Left lung (tissue), 4 donors: ENCODE measurements at regions not wholly inside any gene's neighbourhood (a gene's known extent, or its start where the extent isn't known, plus 50 kb on each side); places are given as distances from the start of the nearest gene placed in this dataset.

Source experiments
- ATAC-seq: fragments of 200-7000 bp; cut with Tn5 transposase; one replicate; pipeline ENCODE4 v1.9.1; 2020; ENCODE audit warnings: moderate library complexity
- DNase-seq, 4 donors: peaks; one replicate each; pipeline ENCODE4 v3.0.0-alpha.2; 2013 to 2020
- H3K27ac ChIP-seq, 2 donors: fragments of 200-600 bp; sonication (generic) in 1 of 2; one replicate each; pipeline versions ENCODE4 v1.5.0 to v1.8.0; 2020 to 2021
- H3K27me3 ChIP-seq, 2 donors: fragments of 200-600 bp; sonication (generic) in 1 of 2; one replicate each; pipeline versions ENCODE4 v1.5.0 to v1.8.0; 2020 to 2021
- H3K36me3 ChIP-seq, 2 donors: fragments of 200-600 bp; sonication (generic) in 1 of 2; one replicate each; pipeline versions ENCODE4 v1.5.0 to v1.8.0; 2020 to 2021
- H3K4me1 ChIP-seq, 2 donors: fragments of 200-600 bp; one replicate each; pipeline ENCODE4 v1.8.0; 2021
- H3K4me3 ChIP-seq, 2 donors: fragments of 200-600 bp; sonication (generic) in 1 of 2; one replicate each; pipeline versions ENCODE4 v1.5.0 to v1.8.0; 2020 to 2021; ENCODE audit warnings: mild to moderate bottlenecking in 1 of 2
- H3K9me3 ChIP-seq, 2 donors: fragments of 200-600 bp; sonication (generic) in 1 of 2; one replicate each; pipeline versions ENCODE4 v1.5.0 to v1.8.0; 2020 to 2021
- CTCF ChIP-seq, 2 donors: fragments of 200-600 bp; sonication (generic) in 1 of 2; IDR thresholded peaks; one replicate each; pipeline versions ENCODE4 v1.5.0 to v1.8.0; 2021; ENCODE audit warnings: antibody characterized with exemption in 2 of 2
- intact Hi-C, 2 donors: fragments of 100-400 bp; cut with DNase I; formaldehyde crosslinking; loops; one replicate each; pipeline versions ENCODE4 v1.11.2 to v1.14.2; 2022
- donor health status: DM: no; HTN: yes; CAD: no.
- donor health status: DM: no; HTN: no; CAD: no.

- TF ChIP-seq CTCF (IDR thresholded peaks at IDR 0.05), result no peak
- H3K27me3 ChIP-seq, result no peaks in the 10 kb centered on the region
- no peak overlapping the region for H3K4me3 ChIP-seq
- intact Hi-C loops, result no loop called here
- DNase-seq (no peak), ATAC-seq (no peak)
- no peaks in the 10 kb centered on the region for H3K4me1 ChIP-seq
- H3K36me3 ChIP-seq, result no peaks in the 10 kb centered on the region
- H3K9me3 ChIP-seq, result no peaks in the 10 kb centered on the region
- H3K27ac ChIP-seq, result no peak overlapping the region
These were observed 271.4 kb upstream of the NR5A2 start for GRCh38 chr1:199756066-199756465.

GRCh38 chr1:199758626-199759255 is 268.8 kb upstream of the NR5A2 start:
- no peak for TF ChIP-seq CTCF (IDR thresholded peaks at IDR 0.05)
- Histone ChIP-seq H3K27ac (no peak overlapping the region), H3K27me3 (no peaks in the 10 kb centered on the region), H3K36me3 (no peaks in the 10 kb centered on the region), H3K4me1 (no peaks in the 10 kb centered on the region), H3K4me3 (no peak overlapping the region), H3K9me3 (no peaks in the 10 kb centered on the region)
- DNase-seq (no peak), ATAC-seq (no peak)
- intact Hi-C loops, result no loop called here

GRCh38 chr1:199759268-199759730 is 268.2 kb upstream of the NR5A2 start:
- Histone ChIP-seq H3K9me3 (no peaks in the 10 kb centered on the region), H3K4me3 (no peak overlapping the region), H3K4me1 (no peaks in the 10 kb centered on the region), H3K27ac (no peak overlapping the region), H3K27me3 (no peaks in the 10 kb centered on the region), H3K36me3 (no peaks in the 10 kb centered on the region)
- TF ChIP-seq CTCF (IDR thresholded peaks at IDR 0.05), result no peak
- intact Hi-C loops, result no loop called here
- ATAC-seq (peak; percentile 91), DNase-seq (no peak)

GRCh38 chr1:199762572-199762971 is 264.9 kb upstream of the NR5A2 start:
- no peaks in the 10 kb centered on the region for H3K4me1 ChIP-seq
- H3K36me3 ChIP-seq, result no peaks in the 10 kb centered on the region
- peaks cover 6 to 22% of the 10 kb centered on the region in 2 donors for H3K9me3 ChIP-seq
- no peaks in the 10 kb centered on the region for H3K27me3 ChIP-seq
- H3K27ac ChIP-seq, result no peak overlapping the region
- TF ChIP-seq CTCF (IDR thresholded peaks at IDR 0.05), result no peak
- no peak overlapping the region for H3K4me3 ChIP-seq
- DNase-seq, result no peak
- intact Hi-C loops, result no loop called here
- ATAC-seq, result no peak

GRCh38 chr1:199766218-199766792 is 261.2 kb upstream of the NR5A2 start:
- H3K27ac ChIP-seq, result no peak overlapping the region
- H3K9me3 ChIP-seq, result peaks cover 6 to 26% of the 10 kb centered on the region in 2 donors
- TF ChIP-seq CTCF (IDR thresholded peaks at IDR 0.05), result no peak
- ATAC-seq (no peak), DNase-seq (no peak)
- H3K36me3 ChIP-seq, result no peaks in the 10 kb centered on the region
- no peaks in the 10 kb centered on the region for H3K4me1 ChIP-seq
- H3K4me3 ChIP-seq, result no peak overlapping the region
- no peaks in the 10 kb centered on the region for H3K27me3 ChIP-seq
- intact Hi-C loops, result no loop called here
